ENCODE measurements at regions not wholly inside any gene's neighbourhood (a gene's known extent, or its start where the extent isn't known, plus 50 kb on each side); places are given as distances from the start of the nearest gene placed in this dataset.

GRCh38 chr20:40602381-40602780, 86.7 kb downstream of the MAFB start:
- no peak overlapping the region for H3K4me3 ChIP-seq (ENCODE audit: low read length in 2 of 2)
- no peaks in the 10 kb centered on the region for H3K9me3 ChIP-seq (ENCODE audit: control insufficient read depth, low read length)
- no peaks in the 10 kb centered on the region for H3K4me1 ChIP-seq (ENCODE audit: control insufficient read depth in 1 of 2, insufficient read depth in 2 of 2, low read length in 2 of 2)
- 48 to 56% methylated on average over 1 of the region's 1 CpG for WGBS, 2 donors
- ATAC-seq (ENCODE audit: low FRiP score) (no peak), DNase-seq (no peak)
- H3K27ac ChIP-seq (ENCODE audit: low read depth in 1 of 2, low read length in 2 of 2), result no peak overlapping the region
- H3K27me3 ChIP-seq (ENCODE audit: control insufficient read depth in 1 of 2, insufficient read depth in 2 of 2, low read length in 1 of 2), result no peaks in the 10 kb centered on the region
- intact Hi-C loops (cut with DNase I), result no loop called here
- no peaks in the 10 kb centered on the region for H3K36me3 ChIP-seq (ENCODE audit: control insufficient read depth in 1 of 2, insufficient read depth in 2 of 2, low read length in 1 of 2)

GRCh38 chr20:40600441-40601219, 88.4 kb downstream of the MAFB start:
- Histone ChIP-seq H3K4me1 (ENCODE audit: control insufficient read depth in 1 of 2, insufficient read depth in 2 of 2, low read length in 2 of 2) (no peaks in the 10 kb centered on the region), H3K4me3 (ENCODE audit: low read length in 2 of 2) (no peak overlapping the region), H3K9me3 (ENCODE audit: control insufficient read depth, low read length) (no peaks in the 10 kb centered on the region), H3K27me3 (ENCODE audit: control insufficient read depth in 1 of 2, insufficient read depth in 2 of 2, low read length in 1 of 2) (no peaks in the 10 kb centered on the region), H3K36me3 (ENCODE audit: control insufficient read depth in 1 of 2, insufficient read depth in 2 of 2, low read length in 1 of 2) (no peaks in the 10 kb centered on the region), H3K27ac (ENCODE audit: low read depth in 1 of 2, low read length in 2 of 2) (no peak overlapping the region)
- DNase-seq (no peak), ATAC-seq (ENCODE audit: low FRiP score) (no peak)
- intact Hi-C loops (cut with DNase I), result no loop called here
- 61 to 67% methylated on average over 2 of the region's 2 CpGs for WGBS, 2 donors

GRCh38 chr20:40599987-40600386, 89.0 kb downstream of the MAFB start:
- H3K27me3 ChIP-seq (ENCODE audit: control insufficient read depth in 1 of 2, insufficient read depth in 2 of 2, low read length in 1 of 2), result no peaks in the 10 kb centered on the region
- H3K36me3 ChIP-seq (ENCODE audit: control insufficient read depth in 1 of 2, insufficient read depth in 2 of 2, low read length in 1 of 2), result no peaks in the 10 kb centered on the region
- H3K4me3 ChIP-seq (ENCODE audit: low read length in 2 of 2), result no peak overlapping the region
- no peaks in the 10 kb centered on the region for H3K4me1 ChIP-seq (ENCODE audit: control insufficient read depth in 1 of 2, insufficient read depth in 2 of 2, low read length in 2 of 2)
- ATAC-seq (ENCODE audit: low FRiP score) (no peak), DNase-seq (no peak)
- intact Hi-C loops (cut with DNase I), result no loop called here
- no peaks in the 10 kb centered on the region for H3K9me3 ChIP-seq (ENCODE audit: control insufficient read depth, low read length)
- WGBS, 2 donors, result 90 to 93% methylated on average over 3 of the region's 3 CpGs
- H3K27ac ChIP-seq (ENCODE audit: low read depth in 1 of 2, low read length in 2 of 2), result no peak overlapping the region

- H3K4me3 ChIP-seq (ENCODE audit: low read length in 2 of 2), result no peak overlapping the region
- peaks cover 0 to 3% of the 10 kb centered on the region in 2 donors for H3K27me3 ChIP-seq (ENCODE audit: control insufficient read depth in 1 of 2, insufficient read depth in 2 of 2, low read length in 1 of 2)
- no peak for DNase-seq
- intact Hi-C loops (cut with DNase I), result no loop called here
- H3K9me3 ChIP-seq (ENCODE audit: control insufficient read depth, low read length), result no peaks in the 10 kb centered on the region
- H3K36me3 ChIP-seq (ENCODE audit: control insufficient read depth in 1 of 2, insufficient read depth in 2 of 2, low read length in 1 of 2), result no peaks in the 10 kb centered on the region
- no peaks in the 10 kb centered on the region for H3K4me1 ChIP-seq (ENCODE audit: control insufficient read depth in 1 of 2, insufficient read depth in 2 of 2, low read length in 2 of 2)
- H3K27ac ChIP-seq (ENCODE audit: low read depth in 1 of 2, low read length in 2 of 2), result no peak overlapping the region
- WGBS, 2 donors, result 83 to 84% methylated on average over 1 of the region's 1 CpG
- no peak for ATAC-seq (ENCODE audit: low FRiP score)
Measured at GRCh38 chr20:40592941-40593340, 96.1 kb downstream of the MAFB start.

- H3K27ac ChIP-seq (ENCODE audit: low read depth in 1 of 2, low read length in 2 of 2), result no peak overlapping the region
- DNase-seq (no peak), ATAC-seq (ENCODE audit: low FRiP score) (no peak)
- no peaks in the 10 kb centered on the region for H3K4me1 ChIP-seq (ENCODE audit: control insufficient read depth in 1 of 2, insufficient read depth in 2 of 2, low read length in 2 of 2)
- H3K9me3 ChIP-seq (ENCODE audit: control insufficient read depth, low read length), result no peaks in the 10 kb centered on the region
- intact Hi-C loops (cut with DNase I), result no loop called here
- WGBS, 2 donors, result 92 to 96% methylated on average over 1 of the region's 1 CpG
- H3K4me3 ChIP-seq (ENCODE audit: low read length in 2 of 2), result no peak overlapping the region
- peaks cover 0 to 3% of the 10 kb centered on the region in 2 donors for H3K27me3 ChIP-seq (ENCODE audit: control insufficient read depth in 1 of 2, insufficient read depth in 2 of 2, low read length in 1 of 2)
- no peaks in the 10 kb centered on the region for H3K36me3 ChIP-seq (ENCODE audit: control insufficient read depth in 1 of 2, insufficient read depth in 2 of 2, low read length in 1 of 2)
Measured at GRCh38 chr20:40591536-40591935, 97.5 kb downstream of the MAFB start.

- no peaks in the 10 kb centered on the region for H3K36me3 ChIP-seq (ENCODE audit: control insufficient read depth in 1 of 2, insufficient read depth in 2 of 2, low read length in 1 of 2)
- H3K27me3 ChIP-seq (ENCODE audit: control insufficient read depth in 1 of 2, insufficient read depth in 2 of 2, low read length in 1 of 2), result peaks cover 0 to 3% of the 10 kb centered on the region in 2 donors
- 56 to 65% methylated on average over 1 of the region's 1 CpG for WGBS, 2 donors
- DNase-seq (no peak), ATAC-seq (ENCODE audit: low FRiP score) (no peak)
- no peaks in the 10 kb centered on the region for H3K9me3 ChIP-seq (ENCODE audit: control insufficient read depth, low read length)
- H3K4me1 ChIP-seq (ENCODE audit: control insufficient read depth in 1 of 2, insufficient read depth in 2 of 2, low read length in 2 of 2), result no peaks in the 10 kb centered on the region
- intact Hi-C loops (cut with DNase I), result no loop called here
- no peak overlapping the region for H3K4me3 ChIP-seq (ENCODE audit: low read length in 2 of 2)
- H3K27ac ChIP-seq (ENCODE audit: low read depth in 1 of 2, low read length in 2 of 2), result no peak overlapping the region
Measured at GRCh38 chr20:40591119-40591518, 97.9 kb downstream of the MAFB start.

- ATAC-seq (ENCODE audit: low FRiP score), result no peak
- Histone ChIP-seq H3K27me3 (ENCODE audit: control insufficient read depth in 1 of 2, insufficient read depth in 2 of 2, low read length in 1 of 2) (peaks cover 0 to 3% of the 10 kb centered on the region in 2 donors), H3K36me3 (ENCODE audit: control insufficient read depth in 1 of 2, insufficient read depth in 2 of 2, low read length in 1 of 2) (no peaks in the 10 kb centered on the region), H3K4me3 (ENCODE audit: low read length in 2 of 2) (no peak overlapping the region), H3K9me3 (ENCODE audit: control insufficient read depth, low read length) (no peaks in the 10 kb centered on the region), H3K4me1 (ENCODE audit: control insufficient read depth in 1 of 2, insufficient read depth in 2 of 2, low read length in 2 of 2) (no peaks in the 10 kb centered on the region), H3K27ac (ENCODE audit: low read depth in 1 of 2, low read length in 2 of 2) (no peak overlapping the region)
- no peak for DNase-seq
- 19 to 20% methylated on average over 2 of the region's 2 CpGs for WGBS, 2 donors
- intact Hi-C loops (cut with DNase I), result no loop called here
Measured at GRCh38 chr20:40589581-40589980, 99.5 kb downstream of the MAFB start.

- H3K36me3 ChIP-seq (ENCODE audit: control insufficient read depth in 1 of 2, insufficient read depth in 2 of 2, low read length in 1 of 2), result no peaks in the 10 kb centered on the region
- no peaks in the 10 kb centered on the region for H3K9me3 ChIP-seq (ENCODE audit: control insufficient read depth, low read length)
- no peak for ATAC-seq (ENCODE audit: low FRiP score)
- H3K4me3 ChIP-seq (ENCODE audit: low read length in 2 of 2), result no peak overlapping the region
- intact Hi-C loops (cut with DNase I), result no loop called here
- H3K4me1 ChIP-seq (ENCODE audit: control insufficient read depth in 1 of 2, insufficient read depth in 2 of 2, low read length in 2 of 2), result no peaks in the 10 kb centered on the region
- DNase-seq, result no peak
- 72 to 75% methylated on average over 4 of the region's 4 CpGs for WGBS, 2 donors
- peaks cover 0 to 3% of the 10 kb centered on the region in 2 donors for H3K27me3 ChIP-seq (ENCODE audit: control insufficient read depth in 1 of 2, insufficient read depth in 2 of 2, low read length in 1 of 2)
- H3K27ac ChIP-seq (ENCODE audit: low read depth in 1 of 2, low read length in 2 of 2), result no peak overlapping the region
Measured at GRCh38 chr20:40588891-40589290, 100.1 kb downstream of the MAFB start.

- intact Hi-C loops (cut with DNase I), result no loop called here
- Histone ChIP-seq H3K27ac (ENCODE audit: low read depth in 1 of 2, low read length in 2 of 2) (no peak overlapping the region), H3K36me3 (ENCODE audit: control insufficient read depth in 1 of 2, insufficient read depth in 2 of 2, low read length in 1 of 2) (no peaks in the 10 kb centered on the region), H3K27me3 (ENCODE audit: control insufficient read depth in 1 of 2, insufficient read depth in 2 of 2, low read length in 1 of 2) (no peaks in the 10 kb centered on the region), H3K9me3 (ENCODE audit: control insufficient read depth, low read length) (no peaks in the 10 kb centered on the region), H3K4me1 (ENCODE audit: control insufficient read depth in 1 of 2, insufficient read depth in 2 of 2, low read length in 2 of 2) (no peaks in the 10 kb centered on the region), H3K4me3 (ENCODE audit: low read length in 2 of 2) (no peak overlapping the region)
- DNase-seq (no peak), ATAC-seq (ENCODE audit: low FRiP score) (no peak)
- WGBS, 2 donors, result 77 to 78% methylated on average over 7 of the region's 7 CpGs
Measured at GRCh38 chr20:40587038-40587437, 102.0 kb downstream of the MAFB start.
